ENCODE measurements at regions not wholly inside any gene's neighbourhood (a gene's known extent, or its start where the extent isn't known, plus 50 kb on each side); places are given as distances from the start of the nearest gene placed in this dataset.

DNA sequence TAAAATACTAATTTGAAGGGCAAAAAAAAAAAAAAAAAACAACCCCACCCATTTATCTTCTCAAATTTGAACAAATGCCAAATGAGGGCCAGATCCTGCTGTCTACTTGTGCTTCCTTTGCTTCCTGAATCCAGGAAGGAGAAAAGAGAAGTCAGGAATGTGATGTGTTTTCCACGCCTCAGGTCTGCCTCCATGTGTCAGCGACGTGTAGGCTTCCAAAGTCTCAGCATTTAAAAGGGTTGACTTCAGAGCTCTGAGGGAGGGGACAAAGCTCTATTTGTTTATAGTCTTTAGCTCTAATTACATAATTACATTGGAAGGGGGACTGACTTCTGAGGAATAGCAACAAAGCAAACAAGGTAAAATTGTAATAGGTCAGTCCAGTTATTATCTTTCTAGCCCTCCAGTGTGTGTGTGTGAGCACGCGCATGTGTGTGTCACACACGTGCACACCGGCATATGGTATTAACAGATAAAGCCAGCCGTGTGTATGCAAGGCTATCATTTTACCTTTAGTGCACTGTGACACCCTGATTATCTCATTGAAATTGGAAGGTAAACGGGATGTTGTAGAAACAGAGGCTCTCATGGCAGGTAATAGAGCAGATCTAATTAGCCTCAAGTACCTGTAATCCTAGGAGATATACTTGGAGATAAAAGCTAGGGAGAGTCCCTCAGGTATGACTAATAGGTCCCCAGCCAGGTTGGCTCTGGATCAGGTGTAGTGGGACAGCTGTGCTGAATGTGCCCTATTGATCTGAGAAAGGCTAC is 911.4 kb upstream of the ZEB2 start:
- H3K27ac ChIP-seq = no peak overlapping the region
- ChIA-PET POLR2A (ENCODE audit: low non-redundant PET) (no interaction called here), CTCF (interaction anchor here (0.7 kb wide), 1 partner anchor 998 kb away, joined by 6 read pairs; no protein-coding TSS in a partner anchor)
- DNase-seq (ENCODE audit: low spot score) = no peak
- no peak for TF ChIP-seq CTCF (conservative IDR thresholded peaks at IDR 0.05; ENCODE audit: low read depth)

- POLR2A ChIA-PET (ENCODE audit: low non-redundant PET) = no interaction called here
- DNase-seq (ENCODE audit: low spot score) = no peak
- H3K27ac ChIP-seq = no peak overlapping the region
- TF ChIP-seq CTCF (conservative IDR thresholded peaks at IDR 0.05; ENCODE audit: low read depth) = no peak
- CTCF ChIA-PET = no interaction called here
Observed at GRCh38 chr2:145423809-145424208, 903.9 kb upstream of the ZEB2 start.

- POLR2A ChIA-PET (ENCODE audit: low non-redundant PET) = no interaction called here
- no peak for DNase-seq (ENCODE audit: low spot score)
- CTCF ChIA-PET = interaction anchor here (0.5 kb wide), 1 partner anchor 375 kb away, joined by 3 read pairs; no protein-coding TSS in a partner anchor
- no peak overlapping the region for H3K27ac ChIP-seq
- TF ChIP-seq CTCF (conservative IDR thresholded peaks at IDR 0.05; ENCODE audit: low read depth) = no peak
Observed at GRCh38 chr2:145422576-145422975, 902.7 kb upstream of the ZEB2 start.

DNA sequence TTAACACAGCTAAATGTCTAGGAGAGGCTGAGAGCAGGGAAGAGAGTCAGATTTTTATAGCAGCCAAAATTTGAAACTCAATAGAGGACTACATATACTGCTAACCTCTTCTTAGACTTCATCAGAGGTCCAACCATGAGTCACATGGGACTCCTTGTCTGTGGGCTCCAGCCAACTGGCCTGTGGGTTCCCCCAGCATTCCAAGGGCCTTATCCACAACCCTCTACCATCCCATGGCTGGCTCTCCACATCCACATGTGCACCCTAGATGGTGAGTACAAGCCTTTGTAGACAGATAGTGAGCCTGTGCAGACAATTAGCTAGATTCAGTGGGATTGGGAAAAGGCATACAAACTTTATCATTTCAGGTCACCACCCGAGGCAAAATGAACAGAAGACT is 901.9 kb upstream of the ZEB2 start:
- no peak for TF ChIP-seq CTCF (conservative IDR thresholded peaks at IDR 0.05; ENCODE audit: low read depth)
- POLR2A ChIA-PET (ENCODE audit: low non-redundant PET) = no interaction called here
- DNase-seq (ENCODE audit: low spot score) = no peak
- CTCF ChIA-PET = interaction anchor here (0.5 kb wide), 1 partner anchor 374 kb away, joined by 3 read pairs; no protein-coding TSS in a partner anchor
- no peak overlapping the region for H3K27ac ChIP-seq

DNA sequence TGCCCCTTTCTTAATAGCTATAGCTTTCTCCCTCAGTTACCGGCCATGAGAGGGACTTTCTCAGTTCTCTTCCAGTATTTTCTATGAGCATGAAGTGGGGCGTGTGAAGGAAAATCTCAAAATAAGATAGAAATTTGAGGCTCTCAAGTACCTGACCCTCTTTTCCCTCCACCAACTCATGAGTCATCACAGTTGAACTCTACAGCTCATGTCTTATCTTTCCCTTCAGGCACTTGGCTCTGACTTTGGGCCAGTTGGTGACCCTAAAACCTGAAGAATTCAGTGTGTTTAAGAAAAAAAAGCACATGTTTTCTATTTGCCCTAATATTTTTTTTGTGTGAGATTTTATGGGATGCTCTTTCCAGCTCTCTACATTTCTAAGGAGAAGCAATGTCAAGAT is 896.7 kb upstream of the ZEB2 start:
- CTCF ChIA-PET = interaction anchor here (0.5 kb wide), 1 partner anchor 29 kb away, joined by 3 read pairs; no protein-coding TSS in a partner anchor
- no peak for DNase-seq (ENCODE audit: low spot score)
- POLR2A ChIA-PET (ENCODE audit: low non-redundant PET) = no interaction called here

DNA sequence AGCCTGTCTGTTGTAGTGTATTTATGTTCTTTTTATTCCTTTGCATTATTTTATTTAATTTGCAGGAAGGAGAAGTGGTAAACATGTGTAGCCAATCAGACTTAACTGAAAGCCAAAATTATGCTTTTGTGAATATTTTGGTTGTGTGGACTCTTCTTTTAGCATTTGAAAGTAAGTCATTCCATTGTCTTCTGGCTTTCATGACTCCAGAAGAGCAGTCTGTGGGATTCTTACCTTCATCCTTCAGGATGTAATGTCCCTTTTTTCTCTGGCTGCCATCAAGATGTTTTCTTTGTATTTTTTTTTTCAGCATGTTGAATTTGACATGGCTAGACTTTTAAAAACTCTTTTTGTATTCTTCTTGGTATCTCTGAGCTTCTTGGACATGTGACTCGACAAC is 895.2 kb upstream of the ZEB2 start:
- no peak for DNase-seq (ENCODE audit: low spot score)
- POLR2A ChIA-PET (ENCODE audit: low non-redundant PET) = no interaction called here
- no peak overlapping the region for H3K27ac ChIP-seq
- TF ChIP-seq CTCF (conservative IDR thresholded peaks at IDR 0.05; ENCODE audit: low read depth) = no peak
- CTCF ChIA-PET = no interaction called here

More for the DNA sequence above, 896.7 kb upstream of the ZEB2 start:
- TF ChIP-seq CTCF (conservative IDR thresholded peaks at IDR 0.05; ENCODE audit: low read depth) = no peak
- H3K27ac ChIP-seq = no peak overlapping the region
